ENCODE measurements at regions not wholly inside any gene's neighbourhood (a gene's known extent, or its start where the extent isn't known, plus 50 kb on each side); places are given as distances from the start of the nearest gene placed in this dataset.

- no peaks in the 10 kb centered on the region for H3K9me3 ChIP-seq (ENCODE audit: low read depth, low read length)
- TF ChIP-seq POLR2AphosphoS5 (IDR thresholded peaks at IDR 0.05; ENCODE audit: borderline replicate concordance, low read depth, low read length) (no peak), EZH2 (IDR thresholded peaks at IDR 0.05) (no peak), FOXP2 (optimal IDR thresholded peaks at IDR 0.05; ENCODE audit: control extremely low read depth, extremely low read length, insufficient read depth) (no peak)
- H3K36me3 ChIP-seq (ENCODE audit: insufficient read depth, low read length) = no peaks in the 10 kb centered on the region
- H3K4me3 ChIP-seq = no peak overlapping the region
- no peak overlapping the region for H3K9ac ChIP-seq (ENCODE audit: insufficient read length)
- DNase-seq (ENCODE audit: low read depth, low spot score) = no peak
- H3K27ac ChIP-seq = no peak overlapping the region
Observed at GRCh38 chr11:71383461-71383860, 64.7 kb downstream of the DHCR7 start.

- no peaks in the 10 kb centered on the region for H3K9me3 ChIP-seq (ENCODE audit: low read depth, low read length)
- no peak overlapping the region for H3K9ac ChIP-seq (ENCODE audit: insufficient read length)
- no peaks in the 10 kb centered on the region for H3K36me3 ChIP-seq (ENCODE audit: insufficient read depth, low read length)
- H3K4me3 ChIP-seq = no peak overlapping the region
- TF ChIP-seq EZH2 (IDR thresholded peaks at IDR 0.05) = no peak
- no peak for TF ChIP-seq FOXP2 (optimal IDR thresholded peaks at IDR 0.05; ENCODE audit: control extremely low read depth, extremely low read length, insufficient read depth)
- TF ChIP-seq POLR2AphosphoS5 (IDR thresholded peaks at IDR 0.05; ENCODE audit: borderline replicate concordance, low read depth, low read length) = no peak
- H3K27ac ChIP-seq = no peak overlapping the region
- no peak for DNase-seq (ENCODE audit: low read depth, low spot score)
Observed at GRCh38 chr11:71381781-71382505, 66.2 kb downstream of the DHCR7 start.

- Histone ChIP-seq H3K9me3 (ENCODE audit: low read depth, low read length) (no peaks in the 10 kb centered on the region), H3K36me3 (ENCODE audit: insufficient read depth, low read length) (no peaks in the 10 kb centered on the region), H3K4me3 (no peak overlapping the region), H3K27ac (no peak overlapping the region), H3K9ac (ENCODE audit: insufficient read length) (no peak overlapping the region)
- TF ChIP-seq EZH2 (IDR thresholded peaks at IDR 0.05) = no peak
- TF ChIP-seq FOXP2 (optimal IDR thresholded peaks at IDR 0.05; ENCODE audit: control extremely low read depth, extremely low read length, insufficient read depth) = no peak
- no peak for TF ChIP-seq POLR2AphosphoS5 (IDR thresholded peaks at IDR 0.05; ENCODE audit: borderline replicate concordance, low read depth, low read length)
- DNase-seq (ENCODE audit: low read depth, low spot score) = no peak
Observed at GRCh38 chr11:71379701-71380100, 68.5 kb downstream of the DHCR7 start.

GRCh38 chr11:71373791-71374454 is 74.3 kb downstream of the DHCR7 start:
- no peak for TF ChIP-seq FOXP2 (optimal IDR thresholded peaks at IDR 0.05; ENCODE audit: control extremely low read depth, extremely low read length, insufficient read depth)
- TF ChIP-seq EZH2 (IDR thresholded peaks at IDR 0.05) = no peak
- TF ChIP-seq POLR2AphosphoS5 (IDR thresholded peaks at IDR 0.05; ENCODE audit: borderline replicate concordance, low read depth, low read length) = no peak
- Histone ChIP-seq H3K27ac (no peak overlapping the region), H3K36me3 (ENCODE audit: insufficient read depth, low read length) (no peaks in the 10 kb centered on the region), H3K4me3 (no peak overlapping the region), H3K9ac (ENCODE audit: insufficient read length) (no peak overlapping the region), H3K9me3 (ENCODE audit: low read depth, low read length) (no peaks in the 10 kb centered on the region)
- no peak for DNase-seq (ENCODE audit: low read depth, low spot score)

GRCh38 chr11:71372693-71373657 is 75.2 kb downstream of the DHCR7 start:
- Histone ChIP-seq H3K9ac (ENCODE audit: insufficient read length) (no peak overlapping the region), H3K27ac (no peak overlapping the region), H3K4me3 (no peak overlapping the region), H3K36me3 (ENCODE audit: insufficient read depth, low read length) (no peaks in the 10 kb centered on the region), H3K9me3 (ENCODE audit: low read depth, low read length) (no peaks in the 10 kb centered on the region)
- DNase-seq (ENCODE audit: low read depth, low spot score) = no peak
- TF ChIP-seq POLR2AphosphoS5 (IDR thresholded peaks at IDR 0.05; ENCODE audit: borderline replicate concordance, low read depth, low read length) = no peak
- no peak for TF ChIP-seq EZH2 (IDR thresholded peaks at IDR 0.05)
- no peak for TF ChIP-seq FOXP2 (optimal IDR thresholded peaks at IDR 0.05; ENCODE audit: control extremely low read depth, extremely low read length, insufficient read depth)

GRCh38 chr11:71371674-71372069 is 76.5 kb downstream of the DHCR7 start:
- no peak overlapping the region for H3K27ac ChIP-seq
- no peak for TF ChIP-seq POLR2AphosphoS5 (IDR thresholded peaks at IDR 0.05; ENCODE audit: borderline replicate concordance, low read depth, low read length)
- TF ChIP-seq EZH2 (IDR thresholded peaks at IDR 0.05) = no peak
- TF ChIP-seq FOXP2 (optimal IDR thresholded peaks at IDR 0.05; ENCODE audit: control extremely low read depth, extremely low read length, insufficient read depth) = no peak
- H3K4me3 ChIP-seq = no peak overlapping the region
- no peaks in the 10 kb centered on the region for H3K9me3 ChIP-seq (ENCODE audit: low read depth, low read length)
- no peak for DNase-seq (ENCODE audit: low read depth, low spot score)
- no peak overlapping the region for H3K9ac ChIP-seq (ENCODE audit: insufficient read length)
- no peaks in the 10 kb centered on the region for H3K36me3 ChIP-seq (ENCODE audit: insufficient read depth, low read length)

GRCh38 chr11:71370895-71371673 is 77.1 kb downstream of the DHCR7 start:
- TF ChIP-seq EZH2 (IDR thresholded peaks at IDR 0.05) (no peak), FOXP2 (optimal IDR thresholded peaks at IDR 0.05; ENCODE audit: control extremely low read depth, extremely low read length, insufficient read depth) (no peak), POLR2AphosphoS5 (IDR thresholded peaks at IDR 0.05; ENCODE audit: borderline replicate concordance, low read depth, low read length) (no peak)
- Histone ChIP-seq H3K4me3 (no peak overlapping the region), H3K9me3 (ENCODE audit: low read depth, low read length) (no peaks in the 10 kb centered on the region), H3K9ac (ENCODE audit: insufficient read length) (no peak overlapping the region), H3K36me3 (ENCODE audit: insufficient read depth, low read length) (no peaks in the 10 kb centered on the region), H3K27ac (no peak overlapping the region)
- no peak for DNase-seq (ENCODE audit: low read depth, low spot score)

Data from SK-N-MC (cell line).